D721Med (cell line): ENCODE measurements at regions not wholly inside any gene's neighbourhood (a gene's known extent, or its start where the extent isn't known, plus 50 kb on each side); places are given as distances from the start of the nearest gene placed in this dataset.

Source experiments
- DNase-seq: peaks from one replicate; pipeline ENCODE4 v3.0.0; 2011; ENCODE audit warnings: low spot score; ENCODE audit not compliant: insufficient read length
- FAIRE-seq: peaks from 2 replicates; lab custom pipeline; 2011; peaks lifted over from hg19 to GRCh38; lab: Jason Lieb, UNC
- TF ChIP-seq, protein P1 (sequence below): IDR thresholded peaks from 2 replicates; pipeline ENCODE4 v1.5.1; 2012; ENCODE audit warnings: mild to moderate bottlenecking, control low read depth; ENCODE audit not compliant: insufficient read depth; ENCODE audit errors: missing control alignments

DNA sequence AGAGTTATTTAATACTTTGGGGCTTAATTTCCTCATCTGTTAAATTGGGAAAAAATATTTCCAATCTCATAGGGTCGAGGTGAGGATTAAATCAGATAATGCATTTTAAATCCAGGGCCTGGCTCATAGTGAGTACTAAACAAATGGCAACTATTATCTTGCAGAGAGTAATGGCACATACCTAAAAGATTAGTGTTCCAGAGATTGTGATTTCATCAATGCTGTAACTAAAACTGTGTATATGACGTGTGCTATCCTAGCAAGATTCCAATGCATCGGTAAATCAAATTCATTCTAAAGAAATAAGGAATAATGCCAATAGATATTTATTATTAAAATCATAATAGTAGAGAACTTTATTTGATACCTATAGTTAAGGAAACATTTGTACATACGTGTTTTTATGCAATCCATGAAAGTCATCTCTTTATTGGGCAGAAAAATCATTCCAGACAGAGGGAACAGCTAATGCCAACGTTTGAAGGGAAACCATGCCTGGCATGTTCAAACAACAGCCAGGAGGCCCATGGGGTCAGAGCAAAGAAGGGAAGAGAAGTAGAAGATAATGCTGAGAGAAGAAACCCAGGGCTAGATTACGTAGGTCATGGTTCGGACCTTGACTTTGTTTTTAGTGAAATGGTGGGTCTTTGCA lies 174.8 kb upstream of the AGR3 start:
- DNase-seq (no peak), FAIRE-seq (no peak)
- TF ChIP-seq, protein P1, sequence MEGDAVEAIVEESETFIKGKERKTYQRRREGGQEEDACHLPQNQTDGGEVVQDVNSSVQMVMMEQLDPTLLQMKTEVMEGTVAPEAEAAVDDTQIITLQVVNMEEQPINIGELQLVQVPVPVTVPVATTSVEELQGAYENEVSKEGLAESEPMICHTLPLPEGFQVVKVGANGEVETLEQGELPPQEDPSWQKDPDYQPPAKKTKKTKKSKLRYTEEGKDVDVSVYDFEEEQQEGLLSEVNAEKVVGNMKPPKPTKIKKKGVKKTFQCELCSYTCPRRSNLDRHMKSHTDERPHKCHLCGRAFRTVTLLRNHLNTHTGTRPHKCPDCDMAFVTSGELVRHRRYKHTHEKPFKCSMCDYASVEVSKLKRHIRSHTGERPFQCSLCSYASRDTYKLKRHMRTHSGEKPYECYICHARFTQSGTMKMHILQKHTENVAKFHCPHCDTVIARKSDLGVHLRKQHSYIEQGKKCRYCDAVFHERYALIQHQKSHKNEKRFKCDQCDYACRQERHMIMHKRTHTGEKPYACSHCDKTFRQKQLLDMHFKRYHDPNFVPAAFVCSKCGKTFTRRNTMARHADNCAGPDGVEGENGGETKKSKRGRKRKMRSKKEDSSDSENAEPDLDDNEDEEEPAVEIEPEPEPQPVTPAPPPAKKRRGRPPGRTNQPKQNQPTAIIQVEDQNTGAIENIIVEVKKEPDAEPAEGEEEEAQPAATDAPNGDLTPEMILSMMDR: no peak

DNA sequence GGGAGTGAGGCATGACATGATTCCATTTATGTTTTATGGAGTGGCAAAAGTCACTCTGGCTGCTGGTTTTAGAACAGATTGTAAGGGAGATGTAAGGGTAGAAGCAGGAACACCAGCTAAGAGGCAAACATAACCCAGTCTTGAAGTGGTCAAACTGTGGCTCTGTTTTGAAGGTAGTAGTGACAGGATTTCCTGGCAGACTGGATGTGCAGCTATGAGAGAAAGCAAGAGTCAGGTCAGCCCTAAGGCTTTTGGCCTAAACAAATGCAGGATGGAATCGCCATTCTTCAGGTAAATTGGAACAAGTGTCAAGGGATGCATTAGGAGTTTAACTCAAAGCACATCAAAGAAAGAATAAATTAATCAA lies 175.3 kb upstream of the AGR3 start:
- DNase-seq (no peak), FAIRE-seq (no peak)
- TF ChIP-seq, protein P1: no peak

DNA sequence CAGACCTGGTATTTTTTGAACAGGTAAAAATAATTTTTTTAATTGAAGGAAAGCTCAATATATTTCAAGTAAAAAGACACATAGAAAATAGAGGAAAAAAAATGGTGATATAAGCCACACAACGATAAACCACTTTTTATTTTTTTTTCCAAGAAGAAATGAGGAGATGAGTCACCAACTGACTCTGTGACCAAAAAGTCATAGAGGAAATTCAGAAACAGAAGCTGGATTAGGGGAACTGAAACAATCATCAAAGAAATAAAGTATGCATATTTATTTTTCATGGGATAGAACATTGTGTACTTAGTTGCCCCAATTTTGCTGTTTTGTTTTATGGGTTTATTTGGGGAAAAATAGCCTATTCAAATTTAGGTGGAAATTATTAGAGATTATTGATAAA lies 176.8 kb upstream of the AGR3 start:
- DNase-seq: no peak
- FAIRE-seq: no peak
- TF ChIP-seq, protein P1: no peak

DNA sequence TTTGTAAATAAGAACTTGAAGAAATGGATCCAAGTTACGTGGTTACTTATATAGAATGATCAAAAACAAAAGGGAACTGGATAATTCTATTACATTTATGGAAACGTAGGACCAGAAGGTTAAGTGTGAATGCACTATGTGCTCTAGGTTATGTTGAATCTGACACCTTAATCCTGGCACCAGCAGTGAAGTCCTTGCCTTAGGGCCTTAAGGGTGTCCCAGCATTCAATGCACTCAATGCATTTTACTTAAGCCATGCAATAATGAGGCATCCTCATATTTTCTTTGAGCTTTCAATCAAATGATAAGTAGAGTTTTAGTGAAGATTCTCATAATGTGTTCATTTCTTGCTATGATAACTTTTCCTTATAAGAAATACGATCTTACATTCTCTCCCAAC lies 178.3 kb upstream of the AGR3 start:
- FAIRE-seq: no peak
- TF ChIP-seq, protein P1: no peak
- DNase-seq: no peak

DNA sequence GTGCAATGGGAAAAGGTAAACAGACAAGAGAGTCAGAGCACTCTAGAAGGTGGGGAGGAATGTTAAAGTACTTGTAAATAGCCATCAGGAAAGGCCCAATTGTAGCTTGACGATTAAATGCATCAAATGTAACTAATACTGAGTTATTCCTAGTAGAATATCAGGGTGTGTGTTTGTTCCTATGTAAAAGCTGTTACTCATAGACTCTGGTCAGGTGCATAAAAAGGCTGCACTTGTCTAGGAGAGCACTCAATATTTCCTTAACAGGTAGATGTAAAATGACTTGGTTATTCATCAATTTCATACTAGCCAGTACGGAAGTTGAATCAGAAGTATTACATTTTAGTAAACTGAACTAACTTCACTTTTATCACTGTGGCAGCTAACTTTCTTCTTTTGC lies 179.7 kb upstream of the AGR3 start:
- DNase-seq (no peak), FAIRE-seq (no peak)
- TF ChIP-seq, protein P1: no peak

DNA sequence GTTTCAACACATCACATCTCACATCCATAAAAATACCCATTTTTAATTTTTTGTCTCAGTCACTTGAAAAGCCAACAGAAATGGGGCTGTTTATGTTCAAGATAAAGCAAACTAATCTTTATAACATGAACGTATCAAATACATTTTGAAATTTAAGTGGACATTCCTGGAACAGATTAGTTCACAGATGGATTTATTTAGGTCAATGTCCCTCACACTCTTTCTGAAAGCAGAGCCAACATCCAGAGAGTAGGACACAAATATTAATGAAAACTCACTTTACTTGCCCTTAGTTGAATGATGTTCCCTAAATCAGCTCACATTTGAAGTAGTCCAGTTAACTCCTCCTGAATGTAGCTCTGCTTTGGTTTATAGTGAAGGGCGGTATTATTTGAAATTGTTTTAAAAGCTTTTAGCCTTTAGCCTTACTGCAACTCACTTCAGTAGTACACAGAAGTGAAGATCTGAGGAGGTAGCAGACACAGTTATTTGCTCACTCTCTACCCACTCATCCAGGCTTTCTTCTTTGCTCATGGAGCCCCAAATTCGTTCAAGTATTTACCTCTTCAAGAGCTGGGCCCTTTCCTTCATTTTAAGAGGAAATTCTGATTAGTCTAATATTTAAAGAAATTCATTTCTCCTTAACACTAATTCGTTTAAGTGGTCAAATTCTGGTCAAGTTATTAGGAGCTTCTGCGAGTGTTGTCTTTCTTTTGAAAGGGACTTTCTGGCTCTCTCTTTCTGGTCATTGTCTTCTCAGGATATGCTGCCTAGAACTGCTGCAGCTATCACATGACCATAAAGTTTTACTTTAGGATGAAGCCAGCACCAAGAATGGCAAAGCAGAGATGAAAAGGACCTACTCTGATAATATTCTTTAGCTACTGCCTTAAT lies 180.6 kb upstream of the AGR3 start:
- FAIRE-seq (no peak), DNase-seq (no peak)
- TF ChIP-seq, protein P1: no peak

DNA sequence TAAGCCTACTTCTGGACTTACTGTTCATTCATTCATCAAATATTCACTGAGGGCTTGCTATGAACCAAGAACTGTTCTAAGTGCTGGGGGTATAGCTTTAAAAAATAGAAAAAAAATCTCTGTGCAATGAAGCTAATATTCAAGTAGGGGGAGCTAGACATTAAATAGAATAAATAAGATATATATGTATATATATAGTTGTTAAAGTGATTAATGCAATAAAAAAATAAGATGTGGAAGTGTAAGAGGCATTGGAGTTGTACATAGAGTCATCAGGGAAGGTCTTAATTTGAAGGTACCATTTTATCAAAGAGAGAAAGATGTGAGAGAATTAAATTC lies 181.2 kb upstream of the AGR3 start:
- DNase-seq (no peak), FAIRE-seq (no peak)
- TF ChIP-seq, protein P1: peak; percentile 13
